Mucosa of stomach (tissue), 1 donor: ENCODE measurements at regions not wholly inside any gene's neighbourhood (a gene's known extent, or its start where the extent isn't known, plus 50 kb on each side); places are given as distances from the start of the nearest gene placed in this dataset.
"Not testable (repeated sequence)": the region's sequence is repeated elsewhere in the genome, so short reads cannot be mapped to it uniquely, and the experiment has no call there.

ENCODE experiments used
- H3K27me3 ChIP-seq: one replicate; pipeline ENCODE4 v1.7.0; 2013; ENCODE audit warnings: mild to moderate bottlenecking, low read length; ENCODE audit not compliant: control insufficient read depth, insufficient read depth
- H3K36me3 ChIP-seq: one replicate; pipeline ENCODE4 v1.7.0; 2013; ENCODE audit warnings: low read length; ENCODE audit not compliant: control insufficient read depth, insufficient read depth
- H3K4me1 ChIP-seq: one replicate; pipeline ENCODE4 v1.7.0; 2013; ENCODE audit warnings: mild to moderate bottlenecking, low read length; ENCODE audit not compliant: control insufficient read depth, insufficient read depth
- H3K4me3 ChIP-seq: one replicate; pipeline ENCODE4 v1.7.0; 2013; ENCODE audit warnings: low read length
- H3K9ac ChIP-seq: one replicate; pipeline ENCODE4 v1.7.0; 2013; ENCODE audit warnings: mild to moderate bottlenecking, low read length, moderate library complexity
- H3K9me3 ChIP-seq: one replicate; pipeline ENCODE4 v1.7.0; 2013; ENCODE audit warnings: mild to moderate bottlenecking, low read length, moderate library complexity; ENCODE audit not compliant: control insufficient read depth
- donor health status: Pancreatic carcinoma.

DNA sequence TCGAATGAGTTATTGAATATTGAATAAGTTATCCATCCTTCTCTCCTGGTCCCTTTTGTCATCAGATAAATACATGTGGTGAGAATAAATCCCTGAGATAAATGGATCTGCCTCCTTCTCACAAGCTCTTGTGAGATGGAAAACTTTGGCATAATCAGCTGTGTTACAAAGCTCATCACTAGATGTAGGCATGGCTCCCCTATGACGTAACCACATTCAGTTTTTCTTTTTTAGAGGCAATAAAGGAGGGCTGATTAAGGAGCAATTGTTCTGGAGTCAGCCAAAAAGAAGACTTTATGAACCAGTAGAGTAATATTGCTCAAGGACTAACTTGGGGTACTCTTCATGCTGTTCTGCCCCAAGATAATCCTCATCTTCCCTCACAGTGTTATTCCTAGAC is 90.5 kb upstream of the GATB start:
- Histone ChIP-seq H3K9ac (no peak overlapping the region), H3K27me3 (no peaks in the 10 kb centered on the region), H3K4me3 (no peak overlapping the region), H3K36me3 (no peaks in the 10 kb centered on the region), H3K9me3 (no peaks in the 10 kb centered on the region), H3K4me1 (no peaks in the 10 kb centered on the region)

DNA sequence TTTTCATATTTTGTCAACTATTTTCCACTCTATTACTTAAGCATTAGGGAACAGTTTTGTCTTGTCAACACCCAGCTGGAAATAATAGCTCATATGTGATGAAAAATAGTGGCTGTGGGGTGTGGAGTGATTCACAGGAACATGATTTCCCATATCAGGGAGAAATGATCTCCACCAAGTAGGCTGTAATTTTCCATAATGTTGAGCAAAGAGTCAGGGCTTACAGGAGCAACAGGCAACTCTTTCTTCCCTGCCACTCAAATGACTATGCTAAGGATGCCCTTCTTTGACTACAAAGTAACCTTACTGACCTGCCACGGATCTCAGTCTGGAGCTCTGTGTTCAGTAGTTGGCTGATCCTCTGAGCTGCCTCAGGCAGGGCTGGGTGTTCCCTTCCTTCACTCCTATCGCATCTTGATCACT is 90.0 kb upstream of the GATB start:
- Histone ChIP-seq H3K4me1 (no peaks in the 10 kb centered on the region), H3K27me3 (no peaks in the 10 kb centered on the region), H3K9ac (no peak overlapping the region), H3K36me3 (no peaks in the 10 kb centered on the region), H3K4me3 (no peak overlapping the region), H3K9me3 (no peaks in the 10 kb centered on the region)

DNA sequence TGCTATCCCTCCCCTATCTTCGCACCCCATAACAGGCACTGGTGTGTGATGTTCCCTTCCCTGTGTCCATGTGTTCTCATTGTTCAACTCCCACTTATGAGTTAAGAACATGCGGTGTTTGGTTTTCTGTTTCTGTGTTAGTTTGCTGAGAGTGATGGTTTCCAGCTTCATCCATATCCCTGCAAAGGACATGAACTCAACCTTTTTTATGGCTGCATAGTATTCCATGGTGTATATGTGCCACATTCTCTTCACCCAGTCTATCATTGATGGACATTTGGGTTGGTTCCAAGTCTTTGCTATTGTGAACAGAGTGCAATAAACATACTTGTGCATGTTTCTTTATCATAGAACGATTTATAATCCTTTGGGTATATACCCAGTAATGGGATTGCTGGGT is 84.7 kb upstream of the GATB start:
- not testable (repeated sequence) for H3K36me3 ChIP-seq, H3K9me3 ChIP-seq, H3K27me3 ChIP-seq

DNA sequence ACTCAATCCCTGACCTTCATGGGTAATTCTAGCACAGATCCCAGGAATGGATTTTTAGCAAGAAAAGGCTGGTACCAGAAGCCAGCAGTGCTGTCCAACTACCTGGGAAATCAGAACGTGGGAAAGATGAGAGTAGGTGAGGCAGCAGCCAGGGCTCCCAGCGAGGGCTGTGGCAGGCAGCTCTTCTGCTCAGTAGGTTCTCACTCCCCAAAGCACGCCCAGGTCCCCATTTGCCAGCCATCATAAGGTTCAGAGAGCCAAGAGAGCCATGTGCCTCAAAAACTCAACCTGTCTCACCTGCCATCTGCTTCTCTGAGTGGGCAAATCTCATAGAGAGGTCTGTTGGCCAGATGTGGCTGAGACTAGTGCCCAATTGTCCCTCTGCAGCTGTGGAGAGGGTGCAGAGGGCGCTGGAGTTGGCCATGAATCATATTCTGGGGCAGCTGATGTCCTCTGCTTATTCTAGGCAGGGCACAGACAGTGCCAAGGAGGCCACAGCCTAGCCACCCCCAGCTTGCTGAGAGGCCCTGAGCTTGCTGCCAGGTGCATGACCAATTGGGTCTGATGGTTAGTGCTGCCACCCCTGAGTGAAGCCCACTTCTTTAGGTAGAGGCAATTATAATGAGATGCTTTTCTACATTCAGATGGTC is 81.7 kb upstream of the GATB start:
- H3K36me3 ChIP-seq: no peaks in the 10 kb centered on the region
- H3K4me1 ChIP-seq: no peaks in the 10 kb centered on the region
- H3K4me3 ChIP-seq: no peak overlapping the region
- H3K27me3 ChIP-seq: no peaks in the 10 kb centered on the region
- no peaks in the 10 kb centered on the region for H3K9me3 ChIP-seq
- no peak overlapping the region for H3K9ac ChIP-seq

More for the DNA sequence above, 84.7 kb upstream of the GATB start:
- not testable (repeated sequence) for H3K9ac ChIP-seq, H3K4me1 ChIP-seq, H3K4me3 ChIP-seq

DNA sequence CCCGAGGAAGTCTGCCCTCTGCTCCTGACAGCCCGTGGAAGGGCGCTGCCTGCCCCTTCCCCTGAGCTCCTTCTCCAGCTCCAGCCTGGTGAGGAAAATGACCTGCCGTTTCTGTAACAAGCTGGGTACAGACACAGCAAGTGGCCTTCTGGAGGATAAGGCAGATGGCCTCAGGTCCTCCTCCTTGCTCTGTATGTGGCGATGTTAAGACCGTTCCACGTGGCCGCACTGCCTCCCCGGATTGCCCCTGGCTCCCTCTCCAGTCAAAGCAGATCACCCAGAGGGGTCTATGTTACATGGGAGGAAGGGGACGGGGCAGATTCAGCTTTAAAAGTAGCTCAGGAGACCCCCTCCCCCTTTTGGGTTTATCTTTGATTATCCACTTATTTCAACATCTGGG is 80.3 kb upstream of the GATB start:
- H3K36me3 ChIP-seq: no peaks in the 10 kb centered on the region
- H3K4me1 ChIP-seq: no peaks in the 10 kb centered on the region
- H3K27me3 ChIP-seq: no peaks in the 10 kb centered on the region
- no peak overlapping the region for H3K9ac ChIP-seq
- H3K9me3 ChIP-seq: no peaks in the 10 kb centered on the region
- H3K4me3 ChIP-seq: no peak overlapping the region

DNA sequence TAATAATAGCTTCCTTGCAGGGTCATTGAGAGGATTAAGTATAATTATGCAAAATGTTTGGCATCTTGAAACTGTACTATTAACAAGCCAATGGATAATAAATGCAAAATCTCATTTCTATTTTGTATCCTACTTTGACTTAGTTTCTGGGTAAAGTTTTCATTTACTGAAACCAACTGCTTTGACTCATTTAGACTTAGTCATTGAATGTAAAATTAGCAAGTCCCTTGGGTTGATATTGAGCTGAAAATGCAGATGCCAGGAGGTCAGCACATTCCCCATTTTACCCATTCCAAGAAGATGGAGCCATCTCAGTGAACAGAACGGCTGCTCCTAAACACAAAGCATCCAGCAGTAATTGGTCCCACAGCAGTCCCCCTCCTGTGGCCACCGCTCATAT is 74.7 kb upstream of the GATB start:
- H3K4me1 ChIP-seq: no peaks in the 10 kb centered on the region
- no peak overlapping the region for H3K9ac ChIP-seq
- no peaks in the 10 kb centered on the region for H3K27me3 ChIP-seq
- H3K36me3 ChIP-seq: no peaks in the 10 kb centered on the region
- no peak overlapping the region for H3K4me3 ChIP-seq
- H3K9me3 ChIP-seq: no peaks in the 10 kb centered on the region

DNA sequence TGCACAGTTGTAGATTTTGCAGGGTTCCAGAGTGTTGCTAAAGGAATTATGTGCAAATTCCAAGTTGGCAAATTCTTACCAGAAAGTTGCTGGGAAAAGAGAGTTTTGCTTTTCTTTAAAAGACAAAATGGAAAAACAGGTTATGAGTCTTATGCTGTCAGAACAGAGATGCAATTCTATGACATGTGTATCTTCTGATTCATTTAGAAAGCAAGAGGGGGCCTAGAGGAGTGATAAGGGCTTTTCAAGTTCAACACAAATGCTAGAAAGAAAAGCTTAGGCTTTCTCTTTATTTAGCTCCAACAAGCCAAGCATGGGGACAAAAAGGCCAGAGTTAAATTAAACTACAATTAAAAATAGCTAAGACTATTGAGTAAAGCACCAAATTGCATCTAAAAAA is 72.4 kb upstream of the GATB start:
- no peak overlapping the region for H3K9ac ChIP-seq
- H3K36me3 ChIP-seq: no peaks in the 10 kb centered on the region
- H3K27me3 ChIP-seq: no peaks in the 10 kb centered on the region

DNA sequence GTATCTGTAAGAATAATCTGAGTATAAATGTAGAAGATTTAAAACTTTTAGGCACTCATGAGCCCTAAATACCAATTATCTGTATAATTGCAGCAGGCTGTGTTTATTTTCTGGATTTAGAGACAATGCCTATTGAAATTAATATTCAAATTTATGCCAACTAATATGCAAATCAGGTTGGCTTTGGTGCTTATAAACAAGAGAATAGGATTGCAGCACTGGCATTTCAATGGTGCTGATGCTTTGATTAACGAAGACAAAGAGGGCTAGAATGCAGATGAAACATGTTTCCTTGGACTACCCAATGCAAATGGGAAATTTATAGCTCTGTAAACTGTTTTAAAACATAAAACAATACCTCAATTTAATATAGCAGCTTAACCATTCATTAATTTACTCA is 70.7 kb upstream of the GATB start:
- Histone ChIP-seq H3K36me3 (no peaks in the 10 kb centered on the region), H3K27me3 (no peaks in the 10 kb centered on the region), H3K9me3 (no peaks in the 10 kb centered on the region), H3K4me3 (no peak overlapping the region), H3K4me1 (no peaks in the 10 kb centered on the region), H3K9ac (no peak overlapping the region)

More for the DNA sequence above, 72.4 kb upstream of the GATB start:
- no peaks in the 10 kb centered on the region for H3K4me1 ChIP-seq
- H3K4me3 ChIP-seq: no peak overlapping the region
- H3K9me3 ChIP-seq: no peaks in the 10 kb centered on the region

DNA sequence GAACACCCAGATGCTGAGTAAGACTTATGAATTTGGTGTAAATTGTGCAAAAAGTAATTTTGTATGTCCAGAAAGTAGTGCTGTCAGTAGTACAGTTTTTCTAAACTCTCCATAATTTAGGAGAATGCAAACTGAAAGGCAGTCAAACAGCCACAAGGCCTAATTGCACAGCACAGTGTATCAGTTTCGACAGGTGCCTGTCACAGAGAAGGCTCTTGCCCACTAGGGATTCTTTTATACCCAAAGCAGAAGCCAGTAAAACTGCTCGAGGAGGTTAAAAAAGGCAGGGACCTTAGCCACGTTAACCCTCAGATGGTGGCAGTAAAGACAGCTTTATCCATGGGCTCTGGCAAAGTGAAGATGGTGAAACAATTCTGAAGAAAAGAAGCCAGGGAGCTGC is 69.4 kb upstream of the GATB start:
- no peaks in the 10 kb centered on the region for H3K36me3 ChIP-seq
- H3K9ac ChIP-seq: no peak overlapping the region
- no peaks in the 10 kb centered on the region for H3K9me3 ChIP-seq
- H3K4me1 ChIP-seq: no peaks in the 10 kb centered on the region
- H3K27me3 ChIP-seq: no peaks in the 10 kb centered on the region
- no peak overlapping the region for H3K4me3 ChIP-seq

DNA sequence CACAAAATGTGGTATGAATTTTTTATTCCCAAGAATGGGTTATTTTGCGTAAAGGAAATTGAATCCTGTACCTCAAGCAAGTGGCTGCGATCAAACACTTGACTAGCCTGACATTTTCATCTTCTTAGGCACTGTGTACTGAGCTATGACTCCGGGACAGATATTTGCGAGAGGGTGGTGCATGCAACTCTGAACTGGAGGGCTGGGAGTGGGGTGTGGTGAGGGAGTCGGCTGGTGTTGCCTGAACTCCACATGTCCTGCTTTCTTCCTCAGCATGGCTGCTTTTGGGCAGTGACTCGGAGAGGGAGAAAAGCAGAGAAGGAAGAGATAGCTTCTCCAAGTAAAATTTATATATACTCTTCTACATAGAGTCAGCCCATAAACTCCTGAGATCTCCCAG is 68.5 kb upstream of the GATB start:
- H3K27me3 ChIP-seq: no peaks in the 10 kb centered on the region
- no peak overlapping the region for H3K4me3 ChIP-seq
- no peaks in the 10 kb centered on the region for H3K4me1 ChIP-seq
- no peaks in the 10 kb centered on the region for H3K36me3 ChIP-seq
- no peaks in the 10 kb centered on the region for H3K9me3 ChIP-seq
- no peak overlapping the region for H3K9ac ChIP-seq

DNA sequence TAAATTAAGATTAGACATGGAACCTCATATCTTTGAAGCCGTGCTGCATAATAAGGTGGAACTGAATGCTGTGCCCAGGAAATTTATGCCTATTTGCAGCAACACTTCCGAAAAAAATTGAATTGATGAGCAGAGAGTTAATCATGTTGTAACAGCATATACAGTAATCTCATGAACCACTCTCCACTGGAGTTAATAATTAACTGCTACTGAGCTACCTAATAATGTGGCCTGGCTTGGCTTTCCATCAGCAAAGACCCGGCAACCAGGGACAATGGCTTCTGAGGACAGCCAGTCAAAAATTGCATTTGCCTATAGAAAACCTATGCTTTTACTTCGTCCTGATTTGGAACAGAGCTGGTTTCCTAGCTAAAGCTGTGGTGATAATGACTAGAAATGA is 63.8 kb upstream of the GATB start:
- no peaks in the 10 kb centered on the region for H3K27me3 ChIP-seq
- no peaks in the 10 kb centered on the region for H3K36me3 ChIP-seq
- no peaks in the 10 kb centered on the region for H3K9me3 ChIP-seq
- H3K9ac ChIP-seq: no peak overlapping the region
- no peaks in the 10 kb centered on the region for H3K4me1 ChIP-seq
- no peak overlapping the region for H3K4me3 ChIP-seq

DNA sequence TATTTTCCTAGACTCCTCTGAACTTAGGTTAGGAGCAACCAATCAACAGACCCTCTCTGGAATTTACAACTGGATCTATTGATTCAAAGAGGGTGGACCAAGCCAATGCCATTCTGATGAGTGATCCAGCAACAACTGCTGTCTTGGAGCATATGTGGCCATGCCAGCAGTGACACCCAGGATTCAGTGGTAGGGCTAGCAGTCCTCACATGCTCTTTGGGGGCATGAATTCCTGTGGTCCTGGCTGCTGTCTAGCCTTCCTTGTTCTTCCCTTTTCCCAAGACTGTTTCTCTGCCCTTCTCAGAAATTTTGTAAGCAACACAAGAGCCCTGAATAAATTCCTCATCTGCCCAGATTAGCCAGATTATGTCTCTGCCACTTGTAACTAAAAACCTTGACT is 61.5 kb upstream of the GATB start:
- Histone ChIP-seq H3K9ac (no peak overlapping the region), H3K27me3 (no peaks in the 10 kb centered on the region), H3K4me1 (no peaks in the 10 kb centered on the region), H3K4me3 (no peak overlapping the region), H3K9me3 (no peaks in the 10 kb centered on the region), H3K36me3 (no peaks in the 10 kb centered on the region)

DNA sequence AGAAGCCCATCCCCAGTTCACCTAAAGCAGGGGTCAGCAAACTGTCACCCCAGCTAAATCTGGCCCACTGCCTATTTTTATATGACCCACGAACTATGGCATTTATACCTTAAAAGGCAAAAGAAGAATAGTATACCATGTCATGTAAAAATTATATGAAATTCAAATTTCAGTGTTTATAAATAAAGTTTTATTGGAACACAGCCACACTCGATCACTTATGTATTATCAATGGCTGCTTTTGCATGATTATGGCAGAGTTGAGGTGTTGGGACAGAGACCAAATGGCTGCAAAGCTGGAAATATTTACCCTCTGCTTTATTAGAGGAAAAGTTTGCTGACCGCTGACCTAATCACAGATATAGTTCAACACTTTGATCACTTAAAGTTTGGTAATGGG is 59.2 kb upstream of the GATB start:
- Histone ChIP-seq H3K4me1 (no peaks in the 10 kb centered on the region), H3K9me3 (no peaks in the 10 kb centered on the region), H3K9ac (no peak overlapping the region), H3K4me3 (no peak overlapping the region), H3K36me3 (no peaks in the 10 kb centered on the region), H3K27me3 (no peaks in the 10 kb centered on the region)
